Heart left ventricle (tissue), 16 donors: ENCODE measurements at regions not wholly inside any gene's neighbourhood (a gene's known extent, or its start where the extent isn't known, plus 50 kb on each side); places are given as distances from the start of the nearest gene placed in this dataset.

Source experiments
- ATAC-seq, 4 donors: fragments of 200-7000 bp; cut with Tn5 transposase; one replicate each; pipeline ENCODE4 v1.9.1; 2020 to 2022; ENCODE audit warnings: moderate library complexity in 4 of 4, mild to moderate bottlenecking in 3 of 4, moderate number of reproducible peaks in 1 of 4
- DNase-seq, 5 donors: peaks; one replicate each; pipeline ENCODE4 v3.0.0-alpha.2; 2020
- H3K27ac ChIP-seq, 12 donors: fragments of 200-600 bp; sonication (generic) in 4 of 12; one replicate each; pipeline versions ENCODE4 v1.5.0 to v1.8.0; 2016 to 2022; ENCODE audit warnings: mild to moderate bottlenecking in 2 of 12
- H3K27me3 ChIP-seq, 9 donors: fragments of 200-600 bp; sonication (generic) in 2 of 9; one replicate each; pipeline versions ENCODE4 v1.5.1 to v1.8.0; 2016 to 2022; ENCODE audit warnings: mild to moderate bottlenecking in 3 of 9
- H3K36me3 ChIP-seq, 9 donors: fragments of 200-600 bp; sonication (generic) in 2 of 9; one replicate each; pipeline versions ENCODE4 v1.5.0 to v1.8.0; 2018 to 2022; ENCODE audit warnings: mild to moderate bottlenecking in 2 of 9
- H3K4me1 ChIP-seq, 12 donors: fragments of 200-600 bp; sonication (generic) in 4 of 12; one replicate each; pipeline versions ENCODE4 v1.5.0 to v1.8.0; 2016 to 2022; ENCODE audit warnings: mild to moderate bottlenecking in 3 of 12
- H3K4me3 ChIP-seq, 12 donors: fragments of 200-600 bp; sonication (generic) in 4 of 12; one replicate each; pipeline versions ENCODE4 v1.5.0 to v1.8.0; 2017 to 2022; ENCODE audit warnings: mild to moderate bottlenecking in 9 of 12, moderate library complexity in 4 of 12
- H3K9me3 ChIP-seq, 12 donors: fragments of 200-600 bp; sonication (generic) in 4 of 12; one replicate each; pipeline versions ENCODE4 v1.5.0 to v1.8.0; 2016 to 2022; ENCODE audit warnings: mild to moderate bottlenecking in 1 of 12
- CTCF ChIP-seq, 12 donors: fragments of 200-600 bp; sonication (generic) in 4 of 12; IDR thresholded peaks; one replicate each; pipeline versions ENCODE4 v1.5.0 to v1.8.0; 2018 to 2022; ENCODE audit warnings: antibody characterized with exemption in 12 of 12, mild to moderate bottlenecking in 5 of 12
- POLR2A ChIP-seq, 2 donors: fragments of 450-650 bp; IDR thresholded peaks; one replicate each; pipeline ENCODE4 v1.6.1; 2017; ENCODE audit warnings: antibody characterized with exemption in 2 of 2, mild to moderate bottlenecking in 2 of 2, moderate library complexity in 2 of 2
- WGBS, 4 donors: extraction: QIAGEN DNeasy Blood & Tissue Kit in 2 of 4; methylation state at CpG; one replicate each; pipeline versions ENCODE4 v1.1.5 to v1.1.7; 2013 to 2018; 5-methylcytosine and 5-hydroxymethylcytosine counted together
- intact Hi-C, 10 donors: fragments of 100-400 bp; cut with DNase I; formaldehyde crosslinking; loops; one replicate each; pipeline versions ENCODE4 v1.11.1 to v1.14.2; 2022
- donor health status: ischemic (EF 13 %, LVEDD 7.1; RV severe dilation, severe dysfunction).
- donor health status: healthy with polysubstance abuse.
- donor health status: DM: no; HTN: yes; CAD: no.
- donor health status: DM: no; HTN: no; CAD: no.
- donor health status: ischemic (EF 25% LVEDD 6.9; RV normal size, moderate dysfunction).
- donor health status: ischemic (EF 25% LVEDD 5.7; RV mildly dilated, moderate dysfunction).
- donor health status: healthy.
- donor health status: DM: yes; HTN: yes; CAD: no.
- donor health status: ischemic (EF 35%, LVEDD 5.7; RV mildly dilated, moderate dysfunction).
- donor health status: nonischemic (EF 11% LVEDD 7.7; RV severe dilation, severe dysfunction).
- donor health status: DM: yes; HTN: yes; CAD: no.
- donor health status: PGD.
- donor health status: ischemic (EF 29% LVEDD 5.4; RV normal size, mild dysfunction).
- donor health status: nonischemic (EF 23%, LVEDD 6.1; RV moderate dilation, normal function).

GRCh38 chr16:11462861-11463260 lies 117.6 kb downstream of the RMI2 start:
- Histone ChIP-seq H3K4me1 (no peaks in the 10 kb centered on the region), H3K9me3 (no peaks in the 10 kb centered on the region), H3K27ac (no peak overlapping the region), H3K4me3 (no peak overlapping the region), H3K27me3 (no peaks in the 10 kb centered on the region), H3K36me3 (no peaks in the 10 kb centered on the region)
- DNase-seq = peak in 1 of 5 donors; percentile 40
- intact Hi-C loops = no loop called here
- TF ChIP-seq POLR2A (IDR thresholded peaks at IDR 0.05) = no peak
- no peak for ATAC-seq
- 90 to 94% (median 93%) methylated on average over 15 of the region's 15 CpGs for WGBS, 4 donors

- no peak overlapping the region for H3K4me3 ChIP-seq
- H3K36me3 ChIP-seq = no peaks in the 10 kb centered on the region
- DNase-seq (peak in 1 of 5 donors; percentile 30), ATAC-seq (no peak)
- WGBS, 4 donors = 67 to 89% (median 72%) methylated on average over 8 to 9 of the region's 9 CpGs
- TF ChIP-seq CTCF (IDR thresholded peaks at IDR 0.05) (no peak), POLR2A (IDR thresholded peaks at IDR 0.05) (no peak)
- H3K4me1 ChIP-seq = no peaks in the 10 kb centered on the region
- no peaks in the 10 kb centered on the region for H3K27me3 ChIP-seq
- no peaks in the 10 kb centered on the region for H3K9me3 ChIP-seq
- no peak overlapping the region for H3K27ac ChIP-seq
- intact Hi-C loops = no loop called here
Measured at GRCh38 chr16:11464241-11464640, 119.0 kb downstream of the RMI2 start.

GRCh38 chr16:11465675-11466074 lies 120.4 kb downstream of the RMI2 start:
- Histone ChIP-seq H3K27ac (no peak overlapping the region), H3K4me1 (no peaks in the 10 kb centered on the region), H3K4me3 (no peak overlapping the region), H3K9me3 (no peaks in the 10 kb centered on the region), H3K36me3 (no peaks in the 10 kb centered on the region), H3K27me3 (no peaks in the 10 kb centered on the region)
- DNase-seq (no peak), ATAC-seq (no peak)
- WGBS, 4 donors = 66 to 91% (median 86%) methylated on average over 4 to 5 of the region's 5 CpGs
- intact Hi-C loops = no loop called here
- no peak for TF ChIP-seq CTCF (IDR thresholded peaks at IDR 0.05)
- TF ChIP-seq POLR2A (IDR thresholded peaks at IDR 0.05) = no peak

- 79 to 86% (median 85%) methylated on average over 17 of the region's 17 CpGs for WGBS, 4 donors
- intact Hi-C loops = no loop called here
- no peaks in the 10 kb centered on the region for H3K9me3 ChIP-seq
- TF ChIP-seq POLR2A (IDR thresholded peaks at IDR 0.05) (no peak), CTCF (IDR thresholded peaks at IDR 0.05) (no peak)
- no peak overlapping the region for H3K4me3 ChIP-seq
- DNase-seq (no peak), ATAC-seq (peak in 1 of 4 donors; percentile 44)
- no peaks in the 10 kb centered on the region for H3K36me3 ChIP-seq
- no peak overlapping the region for H3K27ac ChIP-seq
- H3K27me3 ChIP-seq = no peaks in the 10 kb centered on the region
- no peaks in the 10 kb centered on the region for H3K4me1 ChIP-seq
Measured at GRCh38 chr16:11470676-11471415, 115.9 kb downstream of the LITAF start.

GRCh38 chr16:11471548-11471947 lies 115.2 kb downstream of the LITAF start:
- no peaks in the 10 kb centered on the region for H3K27me3 ChIP-seq
- no peak overlapping the region for H3K27ac ChIP-seq
- TF ChIP-seq CTCF (IDR thresholded peaks at IDR 0.05) (no peak), POLR2A (IDR thresholded peaks at IDR 0.05) (no peak)
- intact Hi-C loops = no loop called here
- H3K36me3 ChIP-seq = no peaks in the 10 kb centered on the region
- ATAC-seq = peak in 1 of 4 donors; percentile 26
- H3K4me3 ChIP-seq = no peak overlapping the region
- H3K4me1 ChIP-seq = no peaks in the 10 kb centered on the region
- WGBS, 4 donors = 87 to 100% (median 90%) methylated on average over 2 to 12 of the region's 12 CpGs
- H3K9me3 ChIP-seq = no peaks in the 10 kb centered on the region
- no peak for DNase-seq
